HG02571 (cell line): ENCODE measurements at regions not wholly inside any gene's neighbourhood (a gene's known extent, or its start where the extent isn't known, plus 50 kb on each side); places are given as distances from the start of the nearest gene placed in this dataset.

ENCODE experiments used
- ATAC-seq: cut with Tn5 transposase; IDR thresholded peaks from one replicate; pipeline ENCODE4 v1.9.1; 2021; ENCODE audit warnings: mild to moderate bottlenecking, moderate library complexity; ENCODE audit not compliant: unreplicated experiment

- no peak for ATAC-seq
These were observed 141.2 kb upstream of the HDAC9 start for GRCh38 chr7:18354108-18355085.

- ATAC-seq = no peak
These were observed 139.3 kb upstream of the HDAC9 start for GRCh38 chr7:18356191-18356645.

- no peak for ATAC-seq
These were observed 137.9 kb upstream of the HDAC9 start for GRCh38 chr7:18357691-18358090.

DNA sequence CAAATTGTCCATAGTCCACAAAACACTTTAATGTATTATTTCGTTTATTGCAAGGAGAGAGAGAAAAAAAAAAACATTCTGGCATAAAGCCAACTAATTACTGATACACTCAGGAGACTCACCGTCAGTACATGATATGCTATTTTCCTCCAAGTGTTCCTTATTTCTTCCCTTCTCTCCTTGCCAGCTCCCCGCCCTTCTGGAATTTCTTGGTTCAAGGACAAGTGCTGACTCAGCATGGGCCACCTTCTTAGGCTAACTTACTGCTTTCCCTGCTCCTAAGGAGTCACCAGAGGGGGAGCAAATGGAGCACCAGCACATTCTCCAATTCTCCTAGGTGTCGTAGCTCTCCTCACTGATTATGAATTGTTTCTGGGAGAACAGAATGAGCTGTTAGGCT, 133.8 kb upstream of the HDAC9 start:
- ATAC-seq = no peak

- no peak for ATAC-seq
These were observed 131.7 kb upstream of the HDAC9 start for GRCh38 chr7:18363751-18364380.

GRCh38 chr7:18364396-18364795, 131.2 kb upstream of the HDAC9 start:
- no peak for ATAC-seq

GRCh38 chr7:18366394-18366793, 129.2 kb upstream of the HDAC9 start:
- no peak for ATAC-seq

GRCh38 chr7:18369011-18369410, 126.5 kb upstream of the HDAC9 start:
- no peak for ATAC-seq

GRCh38 chr7:18370633-18371032, 124.9 kb upstream of the HDAC9 start:
- ATAC-seq = no peak

DNA sequence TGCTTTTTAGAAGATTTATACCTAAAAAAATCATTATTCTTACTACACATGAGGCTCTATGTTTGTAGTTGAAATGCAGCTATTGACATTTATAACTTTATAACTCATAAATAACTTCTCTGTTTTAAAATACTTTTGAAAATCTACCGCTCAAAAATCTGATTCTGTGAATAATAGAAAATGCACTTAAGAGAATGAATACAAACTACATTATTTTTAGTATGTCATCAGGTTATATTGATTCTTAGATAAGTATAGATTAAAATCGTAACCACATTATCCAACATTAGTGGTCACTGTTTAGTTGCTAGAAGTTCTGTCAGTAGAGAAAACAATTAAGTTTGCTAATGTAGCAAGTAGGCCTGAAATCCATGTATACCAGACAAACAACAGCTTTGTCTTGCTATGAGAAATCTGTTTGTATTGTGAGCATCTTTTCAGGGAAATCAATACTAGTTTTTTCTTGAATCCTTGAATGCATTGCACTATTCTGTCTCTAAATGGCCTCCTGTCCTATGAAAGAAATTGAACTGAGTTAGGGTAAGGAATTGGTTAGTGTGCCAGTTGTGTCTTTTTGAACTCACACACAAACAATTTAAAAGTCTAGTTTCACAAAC, 116.5 kb upstream of the HDAC9 start:
- no peak for ATAC-seq

DNA sequence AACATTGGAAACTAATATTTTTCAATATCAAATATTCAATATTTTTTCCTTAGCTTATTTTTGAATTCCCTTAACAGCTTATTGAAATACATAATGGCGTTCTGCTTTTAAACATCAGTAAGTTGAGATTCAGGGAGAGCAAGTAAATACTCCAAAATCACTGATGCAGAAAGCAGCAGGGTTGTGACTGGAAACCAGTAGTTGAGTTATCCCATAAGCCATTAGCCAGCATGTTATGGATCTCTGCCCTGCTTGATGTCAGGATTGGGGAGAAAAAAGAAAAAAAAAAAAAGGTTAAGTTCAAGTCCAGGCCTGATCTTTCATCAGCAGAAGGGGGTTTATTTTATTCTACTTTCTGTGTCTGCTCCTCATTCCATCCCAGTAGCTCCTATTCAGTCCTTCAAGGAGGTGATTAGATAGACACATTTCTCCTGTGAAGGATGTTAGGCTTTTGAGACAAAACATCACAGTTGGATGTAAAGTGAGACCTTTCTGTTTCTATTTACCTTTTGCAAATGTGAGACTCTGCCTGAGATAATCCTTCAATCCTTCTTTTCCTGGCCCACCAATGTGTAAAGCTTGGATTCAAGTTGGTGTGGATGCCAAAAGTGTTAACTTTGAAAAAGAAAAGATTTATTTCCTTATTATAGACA, 110.9 kb upstream of the HDAC9 start:
- no peak for ATAC-seq

DNA sequence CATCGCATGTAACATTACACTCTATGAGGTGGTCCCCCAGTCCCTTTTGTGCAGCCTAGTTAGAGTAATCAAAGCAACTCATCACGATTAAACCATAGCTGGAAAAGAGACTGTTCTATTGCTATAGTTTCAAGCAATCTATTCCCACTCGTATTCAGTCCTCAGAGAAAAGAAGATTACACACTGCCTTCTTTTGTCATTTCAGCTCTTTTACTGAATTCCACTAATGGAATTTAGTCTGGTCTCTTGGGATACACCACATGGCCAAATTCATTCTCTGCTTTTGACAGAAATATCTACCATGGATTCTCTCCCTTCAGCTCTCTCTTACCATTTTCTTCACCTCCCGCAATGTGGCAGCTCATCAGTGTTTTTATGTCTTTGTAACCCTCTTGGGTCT, 108.9 kb upstream of the HDAC9 start:
- ATAC-seq = no peak

DNA sequence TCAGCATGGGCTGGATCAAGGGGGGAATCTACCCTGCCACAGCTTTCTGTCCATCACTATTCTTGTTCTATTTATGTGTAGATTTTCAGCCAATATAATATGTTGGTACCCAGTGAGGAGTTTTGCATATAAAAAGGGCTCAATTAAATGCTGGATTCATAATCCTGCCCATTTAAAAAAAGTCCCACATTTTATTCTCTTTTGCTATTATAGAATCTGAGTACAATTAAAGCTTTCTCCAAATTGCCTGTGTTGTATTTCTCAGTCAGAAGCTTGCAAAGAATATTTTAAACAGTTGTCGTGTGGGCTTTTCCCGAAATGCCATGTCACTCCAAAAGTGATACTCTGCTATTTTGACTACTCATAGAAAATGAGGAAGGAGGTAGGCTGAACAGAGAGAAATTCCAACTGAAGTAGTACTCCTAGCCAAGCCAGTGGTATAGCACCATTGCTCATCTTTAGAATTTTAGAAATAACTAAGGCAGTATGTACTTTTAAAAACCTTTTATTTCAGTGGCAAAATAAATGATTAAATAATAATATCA, 108.3 kb upstream of the HDAC9 start:
- no peak for ATAC-seq

DNA sequence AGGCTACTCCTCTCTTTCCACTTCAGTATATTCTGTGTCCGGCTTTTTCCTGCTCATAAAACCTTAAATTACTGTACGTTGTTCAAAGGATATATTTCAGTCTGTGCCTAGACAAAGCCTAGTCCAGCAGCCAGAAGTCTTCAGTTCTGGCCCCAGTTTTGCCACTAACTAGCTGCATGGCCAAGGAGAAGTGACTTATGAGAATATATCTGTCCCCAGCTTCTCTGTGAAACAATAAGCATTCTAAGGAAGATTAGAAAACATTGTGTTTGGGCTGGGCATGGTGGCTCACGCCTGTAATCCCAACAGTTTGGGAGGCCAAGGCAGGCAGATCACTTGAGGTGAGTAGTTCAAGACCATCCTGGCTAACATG, 105.0 kb upstream of the HDAC9 start:
- peak; percentile 32 for ATAC-seq

DNA sequence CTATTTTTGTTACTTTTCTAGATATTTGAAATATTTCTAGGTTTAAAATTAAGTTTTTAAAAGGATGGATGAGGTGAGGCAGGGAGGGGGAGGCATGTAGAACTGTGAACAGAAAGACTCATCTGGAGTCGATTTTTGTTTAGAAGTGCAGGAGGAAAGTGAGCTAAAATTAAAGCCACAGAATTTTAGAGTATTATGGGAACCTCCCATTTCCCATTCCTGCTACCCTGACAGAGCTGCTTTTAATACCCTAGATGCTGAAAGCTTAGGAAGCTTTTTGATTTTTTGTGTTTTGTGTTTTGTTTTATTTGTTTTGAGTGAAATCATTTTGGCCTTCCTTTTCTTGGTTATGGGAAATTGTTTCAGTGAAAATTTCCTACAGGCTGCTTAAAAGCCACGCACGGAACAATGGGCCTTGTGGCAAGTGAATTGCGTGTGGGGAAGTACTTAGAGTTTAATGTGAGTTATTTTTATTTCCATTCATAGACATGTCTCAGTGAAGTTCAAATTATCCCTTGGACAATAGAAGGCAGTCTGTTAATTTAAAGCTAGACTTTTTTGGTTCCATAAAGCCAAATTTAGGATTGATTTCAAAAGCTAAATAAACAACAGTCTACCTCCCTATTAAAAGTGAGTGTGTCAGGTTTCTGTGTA, 102.0 kb upstream of the HDAC9 start:
- ATAC-seq = no peak

GRCh38 chr7:18395868-18396267, 99.7 kb upstream of the HDAC9 start:
- no peak for ATAC-seq

- no peak for ATAC-seq
These were observed 98.6 kb upstream of the HDAC9 start for GRCh38 chr7:18396953-18397352.

- no peak for ATAC-seq
These were observed 95.9 kb upstream of the HDAC9 start for GRCh38 chr7:18399436-18400235.

- no peak for ATAC-seq
These were observed 95.3 kb upstream of the HDAC9 start for GRCh38 chr7:18400275-18400674.

- ATAC-seq = no peak
These were observed 94.8 kb upstream of the HDAC9 start for GRCh38 chr7:18400726-18401125.
